ENCODE measurements at regions not wholly inside any gene's neighbourhood (a gene's known extent, or its start where the extent isn't known, plus 50 kb on each side); places are given as distances from the start of the nearest gene placed in this dataset.

- no peaks in the 10 kb centered on the region for H3K9me1 ChIP-seq (replicated peaks; ENCODE audit: control insufficient read depth, extremely low read depth, insufficient read depth, low read length)
- FAIRE-seq (no peak), DNase-seq (ENCODE audit: low read depth, low spot score) (no peak)
- CTCF ChIA-PET, result no interaction called here
- H3K27me3 ChIP-seq (ENCODE audit: control insufficient read depth in 2 of 2, insufficient read depth in 2 of 2, low read length in 2 of 2), result no peaks in the 10 kb centered on the region
- no peaks in the 10 kb centered on the region for H3K36me3 ChIP-seq (ENCODE audit: control insufficient read depth in 2 of 2, extremely low read depth in 1 of 2, insufficient read depth in 2 of 2, low read length in 2 of 2)
- H3K4me2 ChIP-seq (ENCODE audit: insufficient read depth, low read length), result no peak overlapping the region
- no peaks in the 10 kb centered on the region for H3K4me1 ChIP-seq (ENCODE audit: control insufficient read depth, extremely low read depth, insufficient read depth, low read length)
- H3K9me3 ChIP-seq (replicated peaks; ENCODE audit: control insufficient read depth, insufficient read depth, low read length), result peaks cover 2% of the 10 kb centered on the region
- H3K9ac ChIP-seq (replicated peaks; ENCODE audit: extremely low read depth, insufficient read depth, low read length), result no peak overlapping the region
- dilution Hi-C loops (cut with MboI; ENCODE audit: extremely low pct_ligation_motif_present, low sequenced_read_pairs) (no loop called here), intact Hi-C loops (cut with micrococcal nuclease) (no loop called here)
- no peak overlapping the region for H3K4me3 ChIP-seq (replicated peaks in 1 of 3; ENCODE audit: insufficient read depth in 1 of 3, low read depth in 1 of 3, low read length in 3 of 3)
- no peaks in the 10 kb centered on the region for H3K79me2 ChIP-seq (ENCODE audit: control insufficient read depth, insufficient read depth, low read length)
- POLR2A ChIA-PET, result interaction anchor here (0.7 kb wide), 1 partner anchor 119 kb away, joined by 3 read pairs; no protein-coding TSS in a partner anchor
- no peak for TF ChIP-seq CTCF (IDR thresholded peaks at IDR 0.05; ENCODE audit: extremely low read depth in 1 of 2, insufficient read depth in 1 of 2, low read depth in 1 of 2, low read length in 2 of 2)
- TF ChIP-seq MAX (IDR thresholded peaks at IDR 0.05; ENCODE audit: insufficient read depth, insufficient read length), result no peak
- no peak for TF ChIP-seq JUN (IDR thresholded peaks at IDR 0.05; ENCODE audit: borderline replicate concordance, insufficient read depth, insufficient read length, low read depth)
- no peak overlapping the region for H3K27ac ChIP-seq (ENCODE audit: insufficient read depth, low read depth, low read length)
- no TSS peak for BruUV-seq (replicated peaks)
- no peaks in the 10 kb centered on the region for H4K20me1 ChIP-seq (replicated peaks; ENCODE audit: control insufficient read depth, extremely low read depth, insufficient read depth, low read length)
- H2AFZ ChIP-seq (ENCODE audit: low read depth, low read length), result no peak overlapping the region
Observed at GRCh38 chr12:127381681-127382080, 885.3 kb upstream of the TMEM132C start.

- no TSS peak for BruUV-seq (replicated peaks)
- H3K79me2 ChIP-seq (ENCODE audit: control insufficient read depth, insufficient read depth, low read length), result no peaks in the 10 kb centered on the region
- H3K9me1 ChIP-seq (replicated peaks; ENCODE audit: control insufficient read depth, extremely low read depth, insufficient read depth, low read length), result no peaks in the 10 kb centered on the region
- CTCF ChIA-PET, result no interaction called here
- H3K27me3 ChIP-seq (ENCODE audit: control insufficient read depth in 2 of 2, insufficient read depth in 2 of 2, low read length in 2 of 2), result no peaks in the 10 kb centered on the region
- DNase-seq (ENCODE audit: low read depth, low spot score), result no peak
- intact Hi-C loops (cut with micrococcal nuclease) (no loop called here), dilution Hi-C loops (cut with MboI; ENCODE audit: extremely low pct_ligation_motif_present, low sequenced_read_pairs) (no loop called here)
- no peaks in the 10 kb centered on the region for H3K4me1 ChIP-seq (ENCODE audit: control insufficient read depth, extremely low read depth, insufficient read depth, low read length)
- H2AFZ ChIP-seq (ENCODE audit: low read depth, low read length), result no peak overlapping the region
- H3K27ac ChIP-seq (ENCODE audit: insufficient read depth, low read depth, low read length), result no peak overlapping the region
- no peaks in the 10 kb centered on the region for H4K20me1 ChIP-seq (replicated peaks; ENCODE audit: control insufficient read depth, extremely low read depth, insufficient read depth, low read length)
- H3K4me3 ChIP-seq (replicated peaks in 1 of 3; ENCODE audit: insufficient read depth in 1 of 3, low read depth in 1 of 3, low read length in 3 of 3), result no peak overlapping the region
- peaks cover 4% of the 10 kb centered on the region for H3K9me3 ChIP-seq (replicated peaks; ENCODE audit: control insufficient read depth, insufficient read depth, low read length)
- H3K4me2 ChIP-seq (ENCODE audit: insufficient read depth, low read length), result no peak overlapping the region
- H3K9ac ChIP-seq (replicated peaks; ENCODE audit: extremely low read depth, insufficient read depth, low read length), result no peak overlapping the region
- TF ChIP-seq MYC (IDR thresholded peaks at IDR 0.05; ENCODE audit: low read depth, low read length), result no peak
- POLR2A ChIA-PET, result interaction anchor here (0.7 kb wide), 1 partner anchor 42 kb away, joined by 3 read pairs; no protein-coding TSS in a partner anchor
- no peak for FAIRE-seq
- H3K36me3 ChIP-seq (ENCODE audit: control insufficient read depth in 2 of 2, extremely low read depth in 1 of 2, insufficient read depth in 2 of 2, low read length in 2 of 2), result no peaks in the 10 kb centered on the region
Observed at GRCh38 chr12:127383281-127383680, 883.7 kb upstream of the TMEM132C start.

Measured in endothelial cell of umbilical vein (primary cell).